ENCODE measurements at regions not wholly inside any gene's neighbourhood (a gene's known extent, or its start where the extent isn't known, plus 50 kb on each side); places are given as distances from the start of the nearest gene placed in this dataset.
"Not testable (repeated sequence)": the region's sequence is repeated elsewhere in the genome, so short reads cannot be mapped to it uniquely, and the experiment has no call there.

DNA sequence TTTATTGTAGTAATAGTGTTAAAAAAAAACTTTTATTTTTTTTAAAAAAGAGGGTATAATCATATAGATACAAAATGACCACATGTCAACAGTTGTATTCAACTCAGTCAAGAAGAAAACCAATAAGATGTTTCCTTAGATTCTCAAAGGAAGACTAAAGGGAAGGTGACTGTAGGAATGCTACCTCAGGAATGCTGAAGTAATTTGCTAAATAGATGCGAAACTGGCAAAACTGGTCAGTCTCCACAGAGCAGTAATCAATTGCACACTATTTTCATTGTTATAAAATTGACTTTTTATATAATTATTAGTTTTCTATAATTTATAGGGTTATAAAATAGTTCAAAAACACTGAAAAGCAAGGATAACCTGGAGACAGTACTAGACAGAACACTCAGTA lies 204.8 kb downstream of the GABRG2 start:
- Histone ChIP-seq H3K36me3 (ENCODE audit: insufficient read depth, low read length) (no peaks in the 10 kb centered on the region), H3K27ac (ENCODE audit: low read length) (no peak overlapping the region), H4K20me1 (ENCODE audit: insufficient read depth, low read length) (no peaks in the 10 kb centered on the region), H3K4me2 (ENCODE audit: insufficient read depth, low read length) (no peak overlapping the region), H3K9ac (ENCODE audit: low read depth, low read length) (no peak overlapping the region), H2AFZ (ENCODE audit: low read depth, low read length) (no peak overlapping the region), H3K79me2 (ENCODE audit: insufficient read depth, low read length) (no peaks in the 10 kb centered on the region), H3K4me3 (ENCODE audit: low read depth in 1 of 2, low read length in 2 of 2) (no peak overlapping the region), H3K9me3 (ENCODE audit: insufficient read depth, low read length, severe bottlenecking) (no peaks in the 10 kb centered on the region), H3K27me3 (ENCODE audit: insufficient read depth, low read length, poor library complexity) (no peaks in the 10 kb centered on the region), H3K4me1 (ENCODE audit: insufficient read depth, low read length) (peaks cover 5% of the 10 kb centered on the region; the same call in 1 of the 2 replicates)
- no peak for DNase-seq
- ATAC-seq (ENCODE audit: insufficient read depth, low read depth) = no peak
- no peak for TF ChIP-seq CTCF (IDR thresholded peaks at IDR 0.05; ENCODE audit: borderline replicate concordance, extremely low read depth, low read length, poor library complexity, severe bottlenecking)
- no peak for TF ChIP-seq EZH2 (IDR thresholded peaks at IDR 0.05; ENCODE audit: borderline replicate concordance, low read depth, low read length, severe bottlenecking)

- Histone ChIP-seq H3K79me2 (ENCODE audit: insufficient read depth, low read length) (no peaks in the 10 kb centered on the region), H3K27ac (ENCODE audit: low read length) (no peak overlapping the region), H3K9me3 (ENCODE audit: insufficient read depth, low read length, severe bottlenecking) (no peaks in the 10 kb centered on the region), H3K27me3 (ENCODE audit: insufficient read depth, low read length, poor library complexity) (no peaks in the 10 kb centered on the region), H3K4me1 (ENCODE audit: insufficient read depth, low read length) (no peaks in the 10 kb centered on the region), H3K9ac (ENCODE audit: low read depth, low read length) (no peak overlapping the region), H3K4me2 (ENCODE audit: insufficient read depth, low read length) (no peak overlapping the region), H4K20me1 (ENCODE audit: insufficient read depth, low read length) (no peaks in the 10 kb centered on the region), H3K36me3 (ENCODE audit: insufficient read depth, low read length) (no peaks in the 10 kb centered on the region), H3K4me3 (ENCODE audit: low read depth in 1 of 2, low read length in 2 of 2) (no peak overlapping the region), H2AFZ (ENCODE audit: low read depth, low read length) (no peak overlapping the region)
- ATAC-seq (ENCODE audit: insufficient read depth, low read depth) = no peak
- TF ChIP-seq EZH2 (IDR thresholded peaks at IDR 0.05; ENCODE audit: borderline replicate concordance, low read depth, low read length, severe bottlenecking) (no peak), CTCF (IDR thresholded peaks at IDR 0.05; ENCODE audit: borderline replicate concordance, extremely low read depth, low read length, poor library complexity, severe bottlenecking) (no peak)
- no peak for DNase-seq
These were observed 207.1 kb downstream of the GABRG2 start for GRCh38 chr5:162274679-162275078.

DNA sequence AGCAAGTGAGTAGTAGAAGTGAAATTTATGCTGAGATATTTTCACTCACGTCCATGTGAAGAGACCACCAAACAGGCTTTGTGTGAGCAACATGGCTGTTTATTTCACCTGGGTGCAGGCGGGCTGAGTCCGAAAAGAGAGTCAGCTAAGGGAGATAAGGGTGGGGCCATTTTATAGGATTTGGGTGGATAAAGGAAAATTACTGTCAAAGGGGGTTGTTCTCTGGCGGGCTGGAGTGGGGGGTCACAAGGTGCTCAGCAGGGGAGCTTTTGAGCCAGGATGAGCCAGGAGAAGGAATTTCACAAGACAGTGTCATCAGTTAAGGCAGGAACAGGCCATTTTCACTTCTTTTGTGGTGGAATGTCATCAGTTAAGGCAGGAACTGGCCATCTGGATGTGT lies 207.8 kb downstream of the GABRG2 start:
- H3K4me3 ChIP-seq (ENCODE audit: low read depth in 1 of 2, low read length in 2 of 2); H3K36me3 ChIP-seq (ENCODE audit: insufficient read depth, low read length); H3K4me1 ChIP-seq (ENCODE audit: insufficient read depth, low read length); H3K9ac ChIP-seq (ENCODE audit: low read depth, low read length); H3K27ac ChIP-seq (ENCODE audit: low read length); H3K4me2 ChIP-seq (ENCODE audit: insufficient read depth, low read length); H4K20me1 ChIP-seq (ENCODE audit: insufficient read depth, low read length); DNase-seq; H3K79me2 ChIP-seq (ENCODE audit: insufficient read depth, low read length); H3K27me3 ChIP-seq (ENCODE audit: insufficient read depth, low read length, poor library complexity); ATAC-seq (ENCODE audit: insufficient read depth, low read depth); H3K9me3 ChIP-seq (ENCODE audit: insufficient read depth, low read length, severe bottlenecking); H2AFZ ChIP-seq (ENCODE audit: low read depth, low read length): not testable (repeated sequence)

GRCh38 chr5:162282191-162282590 lies 214.6 kb downstream of the GABRG2 start:
- no peaks in the 10 kb centered on the region for H3K4me1 ChIP-seq (ENCODE audit: insufficient read depth, low read length)
- DNase-seq = no peak

More at GRCh38 chr5:162282191-162282590, 214.6 kb downstream of the GABRG2 start:
- H3K4me2 ChIP-seq (ENCODE audit: insufficient read depth, low read length) = no peak overlapping the region
- H3K27ac ChIP-seq (ENCODE audit: low read length) = no peak overlapping the region
- no peak for ATAC-seq (ENCODE audit: insufficient read depth, low read depth)
- no peaks in the 10 kb centered on the region for H3K27me3 ChIP-seq (ENCODE audit: insufficient read depth, low read length, poor library complexity)
- no peaks in the 10 kb centered on the region for H3K79me2 ChIP-seq (ENCODE audit: insufficient read depth, low read length)
- no peaks in the 10 kb centered on the region for H3K36me3 ChIP-seq (ENCODE audit: insufficient read depth, low read length)
- TF ChIP-seq EZH2 (IDR thresholded peaks at IDR 0.05; ENCODE audit: borderline replicate concordance, low read depth, low read length, severe bottlenecking) = no peak
- no peak for TF ChIP-seq CTCF (IDR thresholded peaks at IDR 0.05; ENCODE audit: borderline replicate concordance, extremely low read depth, low read length, poor library complexity, severe bottlenecking)
- no peak overlapping the region for H2AFZ ChIP-seq (ENCODE audit: low read depth, low read length)
- H3K9ac ChIP-seq (ENCODE audit: low read depth, low read length) = no peak overlapping the region
- no peaks in the 10 kb centered on the region for H3K9me3 ChIP-seq (ENCODE audit: insufficient read depth, low read length, severe bottlenecking)
- H4K20me1 ChIP-seq (ENCODE audit: insufficient read depth, low read length) = no peaks in the 10 kb centered on the region
- H3K4me3 ChIP-seq (ENCODE audit: low read depth in 1 of 2, low read length in 2 of 2) = no peak overlapping the region

Measured in DND-41 (cell line).